GM12873 (cell line): ENCODE measurements at regions not wholly inside any gene's neighbourhood (a gene's known extent, or its start where the extent isn't known, plus 50 kb on each side); places are given as distances from the start of the nearest gene placed in this dataset.

Experiments
- CTCF ChIP-seq: IDR thresholded peaks from 2 replicates; pipeline ENCODE4 v1.5.1; 2012; ENCODE audit warnings: low read depth, mild to moderate bottlenecking, moderate library complexity, low read length, control low read depth; ENCODE audit not compliant: insufficient read depth; ENCODE audit errors: missing control alignments

- no peak for TF ChIP-seq CTCF
Measured at GRCh38 chr20:22369100-22369499, 215.3 kb downstream of the FOXA2 start.

GRCh38 chr20:22368235-22368634 lies 216.1 kb downstream of the FOXA2 start:
- no peak for TF ChIP-seq CTCF

GRCh38 chr20:22366631-22367030 lies 217.7 kb downstream of the FOXA2 start:
- no peak for TF ChIP-seq CTCF

- TF ChIP-seq CTCF = no peak
Measured at GRCh38 chr20:22354647-22355046, 229.7 kb downstream of the FOXA2 start.

GRCh38 chr20:22353586-22353985 lies 230.8 kb downstream of the FOXA2 start:
- TF ChIP-seq CTCF = no peak

- TF ChIP-seq CTCF = no peak
Measured at GRCh38 chr20:22352019-22352418, 232.4 kb downstream of the FOXA2 start.

- no peak for TF ChIP-seq CTCF
Measured at GRCh38 chr20:22350624-22351023, 233.7 kb downstream of the FOXA2 start.

- no peak for TF ChIP-seq CTCF
Measured at GRCh38 chr20:22348010-22348409, 236.4 kb downstream of the FOXA2 start.
